ENCODE measurements at regions not wholly inside any gene's neighbourhood (a gene's known extent, or its start where the extent isn't known, plus 50 kb on each side); places are given as distances from the start of the nearest gene placed in this dataset.

- no peak for DNase-seq
Observed at GRCh38 chr11:110912437-110912836, 200.2 kb upstream of the ARHGAP20 start.

- no peak for DNase-seq
Observed at GRCh38 chr11:110910384-110910783, 198.1 kb upstream of the ARHGAP20 start.

DNA sequence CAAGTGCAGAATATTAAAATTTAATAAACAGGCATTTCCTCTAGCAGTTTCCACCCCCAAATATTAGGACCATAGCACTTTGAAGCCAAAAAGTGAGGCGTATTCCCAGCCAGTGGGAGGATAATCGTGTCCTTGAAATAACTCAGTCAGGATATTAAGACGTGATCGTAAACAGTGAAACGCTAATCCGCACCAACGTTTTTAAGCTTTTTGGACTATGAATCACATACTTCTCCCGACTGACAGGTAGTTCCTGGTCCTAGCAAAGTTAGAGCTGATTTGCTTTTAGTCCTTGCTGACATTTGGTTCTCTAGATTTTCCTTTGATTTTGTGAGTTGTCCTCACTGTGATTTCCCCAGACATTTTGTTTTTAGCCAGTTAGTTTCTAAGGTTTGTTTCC lies 197.1 kb upstream of the ARHGAP20 start:
- DNase-seq, result no peak

- DNase-seq, result peak; percentile 61
Observed at GRCh38 chr11:110908401-110909105, 196.3 kb upstream of the ARHGAP20 start.

DNA sequence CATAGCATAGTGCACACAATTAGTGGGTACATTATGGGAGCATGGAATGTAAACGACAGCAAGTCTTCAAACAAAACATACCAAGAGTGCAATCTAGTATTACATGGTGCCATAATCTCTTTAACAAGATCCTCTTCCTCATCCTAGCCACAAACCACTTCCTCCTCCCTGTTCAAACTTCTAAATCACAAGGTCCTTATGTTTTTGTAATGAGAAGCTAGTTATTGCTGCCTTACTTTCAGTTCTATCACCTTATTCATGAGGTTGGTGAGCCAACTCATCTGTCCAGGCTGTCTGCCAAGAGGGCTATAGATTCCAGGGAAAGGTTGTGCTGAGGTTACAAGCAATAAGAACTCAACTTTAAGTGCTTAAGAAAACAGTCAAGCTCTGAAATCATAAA lies 195.4 kb upstream of the ARHGAP20 start:
- peak; percentile 85 for DNase-seq

GRCh38 chr11:110903830-110904229 lies 191.6 kb upstream of the ARHGAP20 start:
- peak; percentile 89 for DNase-seq

DNA sequence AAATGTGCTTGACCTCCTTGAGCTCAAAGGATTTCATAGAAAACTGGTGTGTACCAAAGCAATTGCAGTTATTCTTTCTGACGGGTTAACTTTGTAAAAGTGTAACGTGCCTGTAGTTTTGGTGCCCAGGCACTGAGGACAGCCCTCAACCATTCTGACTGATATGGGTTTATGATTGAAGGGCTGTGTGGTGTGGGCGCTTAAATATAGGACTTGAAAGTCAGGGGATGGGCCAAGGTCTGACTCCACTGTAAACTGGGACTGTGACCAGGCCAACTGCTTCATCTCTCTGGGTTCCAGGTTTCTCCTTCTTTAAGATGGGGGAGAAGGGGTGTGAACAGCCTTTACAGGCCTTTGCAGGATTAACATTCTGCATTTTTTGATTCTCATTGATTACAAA lies 191.1 kb upstream of the ARHGAP20 start:
- DNase-seq, result no peak

- no peak for DNase-seq
Observed at GRCh38 chr11:110901441-110901840, 189.2 kb upstream of the ARHGAP20 start.

GRCh38 chr11:110900426-110900825 lies 188.2 kb upstream of the ARHGAP20 start:
- no peak for DNase-seq

- DNase-seq, result no peak
Observed at GRCh38 chr11:110897035-110897434, 184.8 kb upstream of the ARHGAP20 start.

DNA sequence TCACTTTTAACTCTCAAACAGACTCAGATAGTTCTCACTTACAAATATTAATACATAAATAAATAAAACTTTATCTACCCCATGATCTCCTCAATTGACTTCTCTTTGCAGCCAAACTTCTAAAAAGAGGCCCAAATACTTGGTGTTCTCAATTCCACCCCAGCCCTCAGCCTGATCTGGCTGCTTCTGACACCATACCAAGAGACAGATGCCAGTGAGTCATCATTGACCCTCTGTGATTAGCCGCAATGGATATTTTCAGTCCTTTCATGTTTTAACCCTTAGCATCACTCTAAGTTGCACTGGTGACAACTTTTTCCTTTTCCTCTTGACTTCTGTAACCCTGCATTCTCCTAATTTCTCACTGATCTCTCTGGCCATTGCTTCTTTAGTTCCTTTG lies 184.1 kb upstream of the ARHGAP20 start:
- DNase-seq, result no peak

DNA sequence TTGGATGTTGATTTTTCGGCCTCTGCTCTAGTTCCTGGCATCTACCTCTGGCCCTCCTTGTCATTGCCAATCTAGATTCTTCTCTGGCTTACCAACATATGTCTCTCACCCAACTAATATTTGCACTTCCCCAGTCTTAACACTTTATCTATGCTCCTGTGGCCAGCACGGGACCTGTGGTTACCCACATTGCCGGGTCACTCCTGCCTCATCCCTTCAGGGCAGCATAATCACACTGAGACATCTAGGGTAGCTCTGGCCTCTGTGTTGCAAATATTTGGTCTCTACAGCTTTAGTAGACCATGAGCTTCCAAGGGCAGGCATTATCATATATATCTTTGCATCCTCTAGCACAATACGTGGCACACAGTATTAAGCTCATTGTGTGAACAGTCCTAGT lies 182.0 kb upstream of the ARHGAP20 start:
- no peak for DNase-seq

DNA sequence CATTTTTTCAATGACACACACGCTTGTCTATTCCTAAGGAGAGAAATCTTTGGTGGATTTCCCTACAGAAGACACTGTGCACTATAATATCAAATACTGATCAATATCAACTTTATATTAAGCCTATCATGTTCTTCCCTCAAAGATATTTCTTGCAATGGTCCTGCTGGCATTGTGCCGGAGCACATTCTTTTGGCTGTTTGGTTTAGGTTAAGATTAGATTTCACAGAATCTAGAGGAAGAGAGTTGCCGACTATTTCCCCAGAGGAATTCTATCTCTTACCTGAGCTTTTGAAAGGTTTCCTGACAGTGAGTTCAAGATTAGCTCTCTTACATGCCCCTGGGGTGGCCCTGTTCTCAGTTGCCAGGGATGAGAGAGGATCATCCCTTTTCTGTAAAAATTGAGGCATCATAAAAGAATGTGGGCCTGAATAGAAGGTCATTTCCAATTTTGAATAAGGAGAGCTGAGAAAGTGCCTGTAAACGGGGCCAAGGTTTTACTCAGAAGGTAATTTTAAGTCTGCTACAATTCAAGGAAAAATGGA lies 180.6 kb upstream of the ARHGAP20 start:
- DNase-seq, result no peak

DNA sequence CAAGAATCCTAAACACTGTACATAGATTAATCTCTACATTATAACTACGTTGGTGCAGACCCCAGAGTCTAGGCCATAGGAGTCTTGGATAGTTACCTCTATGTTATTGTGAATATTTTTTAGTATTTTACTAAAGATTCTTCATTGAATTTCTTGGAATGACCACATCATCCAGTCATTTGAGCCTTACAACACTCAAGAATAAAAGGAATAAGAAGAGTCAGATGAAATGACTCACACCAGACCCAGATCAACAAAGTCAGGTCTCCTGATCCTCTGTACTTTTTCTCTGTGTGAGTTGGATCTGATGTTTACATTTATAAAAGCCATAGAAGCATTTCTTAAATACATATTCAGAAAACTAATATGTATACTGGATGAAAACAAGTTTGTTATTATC lies 179.2 kb upstream of the ARHGAP20 start:
- DNase-seq, result no peak

GRCh38 chr11:110890995-110891394 lies 178.8 kb upstream of the ARHGAP20 start:
- no peak for DNase-seq

GRCh38 chr11:110886288-110886970 lies 174.2 kb upstream of the ARHGAP20 start:
- no peak for DNase-seq

DNA sequence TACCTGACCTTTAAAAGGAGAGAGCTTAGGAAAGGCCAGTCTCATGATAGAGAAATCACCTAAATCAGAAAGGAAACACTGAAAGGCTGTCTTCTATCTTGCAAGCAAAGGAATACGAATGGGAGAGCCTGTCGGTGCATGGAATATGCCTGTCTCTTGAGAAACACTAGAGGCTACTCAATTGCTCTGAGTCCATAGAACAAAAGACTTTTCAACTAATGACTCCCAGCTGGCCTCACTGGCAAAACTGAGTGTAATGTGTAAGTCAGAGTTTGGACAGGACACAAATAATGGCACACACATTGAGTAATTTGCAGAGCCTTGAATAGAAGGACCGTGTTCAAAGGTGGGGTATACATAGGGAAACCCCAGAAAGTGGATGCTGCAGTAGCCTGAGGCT lies 171.0 kb upstream of the ARHGAP20 start:
- DNase-seq, result no peak

DNA sequence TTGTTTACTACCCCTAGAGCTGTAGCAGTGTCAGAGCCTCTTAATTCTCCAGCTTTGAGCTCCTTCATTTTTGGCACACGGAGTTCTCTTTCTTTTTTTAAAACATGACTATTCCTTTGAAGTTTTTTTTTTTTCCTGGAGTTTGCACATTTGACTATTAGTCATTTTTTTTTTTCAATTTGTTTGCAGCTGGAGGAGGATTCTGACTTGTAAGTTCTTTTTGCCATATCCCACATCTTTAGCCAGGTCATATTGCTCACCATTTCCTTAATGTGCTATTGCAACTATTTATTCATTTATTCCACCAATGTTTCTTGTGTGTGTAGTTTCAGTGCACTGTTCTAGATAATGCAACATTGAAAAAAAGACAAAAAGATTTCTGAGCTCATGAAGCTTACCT lies 166.3 kb upstream of the ARHGAP20 start:
- DNase-seq, result no peak

DNA sequence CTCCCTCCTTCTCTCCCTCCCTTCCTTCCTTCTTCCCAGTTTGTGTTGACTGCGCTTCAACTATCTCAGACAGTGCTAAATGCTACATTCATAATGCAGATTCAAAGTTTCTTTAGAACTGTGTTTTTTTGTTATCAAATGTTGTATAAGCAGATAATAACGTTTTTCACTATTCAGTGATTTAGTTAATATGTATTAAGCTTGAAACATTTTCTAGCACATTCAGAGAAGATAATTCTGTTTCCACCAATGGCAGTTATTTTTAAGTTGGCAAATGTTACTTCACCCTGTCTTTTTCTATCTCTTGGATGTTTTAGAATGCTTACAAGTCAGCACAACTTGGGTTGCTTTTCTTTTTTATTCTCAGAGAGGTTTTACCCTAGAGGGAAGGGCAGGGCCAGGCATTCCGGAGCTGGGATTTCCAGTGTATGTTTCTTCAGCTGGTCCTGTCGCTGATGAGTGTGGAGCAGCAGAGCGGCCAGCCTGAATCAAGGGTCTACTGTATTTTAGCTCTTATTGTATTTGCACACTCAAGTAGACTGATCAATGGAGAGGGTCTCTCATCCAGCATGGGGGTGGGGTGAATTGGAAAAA lies 162.3 kb upstream of the ARHGAP20 start:
- DNase-seq, result no peak

- no peak for DNase-seq
Observed at GRCh38 chr11:110873975-110874374, 161.7 kb upstream of the ARHGAP20 start.

GRCh38 chr11:110870816-110871522 lies 158.7 kb upstream of the ARHGAP20 start:
- DNase-seq, result no peak

GRCh38 chr11:110867951-110868350 lies 155.7 kb upstream of the ARHGAP20 start:
- no peak for DNase-seq

DNA sequence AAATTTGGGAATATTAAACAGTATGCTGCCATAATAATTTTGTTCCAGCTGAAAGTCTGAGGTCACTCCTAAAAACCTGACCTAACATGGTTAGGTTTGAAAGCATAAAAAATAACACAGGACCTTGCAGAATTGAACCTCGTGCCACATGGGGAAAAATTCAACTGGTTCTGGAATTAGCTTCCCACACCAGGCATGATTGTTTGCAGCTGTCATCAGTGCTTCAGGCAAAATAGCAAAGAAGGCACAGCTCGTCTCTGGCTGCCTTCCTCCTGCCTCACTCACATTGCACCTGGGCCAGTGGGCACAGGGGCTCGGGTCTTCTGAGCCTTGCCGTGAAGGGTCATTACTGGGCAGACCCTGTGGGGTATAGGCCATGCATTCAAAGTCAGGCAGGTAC lies 153.8 kb upstream of the ARHGAP20 start:
- DNase-seq, result no peak
